Left ventricle myocardium inferior (tissue), 1 donor: ENCODE measurements at regions not wholly inside any gene's neighbourhood (a gene's known extent, or its start where the extent isn't known, plus 50 kb on each side); places are given as distances from the start of the nearest gene placed in this dataset.

Experiments used
- DNase-seq: peaks from one replicate; pipeline ENCODE4 v3.0.0-alpha.2; 2020
- H3K27ac ChIP-seq: fragments of 200-600 bp; replicated peaks from 2 replicates; pipeline ENCODE4 v1.8.0; 2021
- H3K27me3 ChIP-seq: fragments of 200-600 bp; 2 replicates; pipeline ENCODE4 v1.8.0; 2021; ENCODE audit warnings: low read depth
- H3K36me3 ChIP-seq: fragments of 200-600 bp; 2 replicates; pipeline ENCODE4 v1.8.0; 2021
- H3K4me1 ChIP-seq: fragments of 200-600 bp; 2 replicates; pipeline ENCODE4 v1.8.0; 2021
- H3K4me3 ChIP-seq: fragments of 200-600 bp; 2 replicates; pipeline ENCODE4 v1.8.0; 2021; ENCODE audit warnings: mild to moderate bottlenecking, moderate library complexity
- H3K9me3 ChIP-seq: fragments of 200-600 bp; replicated peaks from 2 replicates; pipeline ENCODE4 v1.8.0; 2021
- intact Hi-C: fragments of 100-400 bp; cut with micrococcal nuclease; formaldehyde crosslinking; loops from one replicate; pipeline ENCODE4 v1.11.0; 2022
- TF ChIP-seq, protein P1 (sequence below): fragments of 200-600 bp; IDR thresholded peaks from 2 replicates; pipeline ENCODE4 v1.8.0; 2021; ENCODE audit warnings: antibody characterized with exemption, mild to moderate bottlenecking, borderline replicate concordance
- donor health status: DM: no; HTN: yes; CAD: no; lungs with severe emphysema.

DNA sequence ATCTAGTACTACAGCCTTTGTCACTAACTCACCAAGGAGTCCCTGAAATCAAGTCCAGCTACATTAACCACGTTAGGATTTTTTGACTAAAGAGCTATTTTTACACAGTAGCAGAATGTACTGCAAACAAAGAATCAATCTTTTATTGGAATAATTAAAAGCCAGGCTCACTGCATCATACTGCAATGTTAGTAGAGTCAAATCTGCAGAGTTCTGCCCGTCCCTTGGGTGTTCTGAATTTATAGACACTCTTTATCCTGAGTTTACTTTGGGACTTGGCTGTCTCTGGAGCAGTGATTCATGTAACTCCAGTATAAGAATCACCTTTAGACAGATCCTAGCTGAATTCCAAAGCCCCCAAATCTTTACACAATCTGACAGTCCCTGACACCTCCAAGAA is 127.9 kb upstream of the THSD7B start:
- TF ChIP-seq, protein P1, sequence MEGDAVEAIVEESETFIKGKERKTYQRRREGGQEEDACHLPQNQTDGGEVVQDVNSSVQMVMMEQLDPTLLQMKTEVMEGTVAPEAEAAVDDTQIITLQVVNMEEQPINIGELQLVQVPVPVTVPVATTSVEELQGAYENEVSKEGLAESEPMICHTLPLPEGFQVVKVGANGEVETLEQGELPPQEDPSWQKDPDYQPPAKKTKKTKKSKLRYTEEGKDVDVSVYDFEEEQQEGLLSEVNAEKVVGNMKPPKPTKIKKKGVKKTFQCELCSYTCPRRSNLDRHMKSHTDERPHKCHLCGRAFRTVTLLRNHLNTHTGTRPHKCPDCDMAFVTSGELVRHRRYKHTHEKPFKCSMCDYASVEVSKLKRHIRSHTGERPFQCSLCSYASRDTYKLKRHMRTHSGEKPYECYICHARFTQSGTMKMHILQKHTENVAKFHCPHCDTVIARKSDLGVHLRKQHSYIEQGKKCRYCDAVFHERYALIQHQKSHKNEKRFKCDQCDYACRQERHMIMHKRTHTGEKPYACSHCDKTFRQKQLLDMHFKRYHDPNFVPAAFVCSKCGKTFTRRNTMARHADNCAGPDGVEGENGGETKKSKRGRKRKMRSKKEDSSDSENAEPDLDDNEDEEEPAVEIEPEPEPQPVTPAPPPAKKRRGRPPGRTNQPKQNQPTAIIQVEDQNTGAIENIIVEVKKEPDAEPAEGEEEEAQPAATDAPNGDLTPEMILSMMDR, result no peak
- no peak for DNase-seq

DNA sequence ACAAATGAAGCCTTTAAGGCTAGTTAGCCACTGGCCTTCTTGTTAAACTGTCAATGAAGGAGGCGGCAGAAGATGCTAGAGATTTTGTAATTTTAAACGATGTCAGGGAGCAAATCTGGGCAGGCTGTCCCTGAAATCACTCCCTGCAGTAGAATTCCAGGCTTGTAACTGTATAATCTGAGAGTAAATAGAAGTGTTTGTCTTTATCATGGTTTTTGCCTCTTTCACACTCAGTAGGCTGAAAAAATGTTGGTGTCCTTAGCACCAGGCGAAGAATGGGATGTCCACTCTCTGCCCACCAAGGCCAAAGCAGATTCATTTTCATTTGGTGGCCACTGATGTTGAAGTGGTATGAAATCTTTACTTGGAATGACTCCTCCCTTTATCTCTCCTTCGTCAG is 136.9 kb upstream of the THSD7B start:
- no peak overlapping the region for H3K27ac ChIP-seq
- no peaks in the 10 kb centered on the region for H3K9me3 ChIP-seq
- no peak for DNase-seq
- no peaks in the 10 kb centered on the region for H3K4me1 ChIP-seq
- H3K4me3 ChIP-seq, result no peak overlapping the region
- intact Hi-C loops, result no loop called here
- TF ChIP-seq, protein P1, result no peak
- no peaks in the 10 kb centered on the region for H3K36me3 ChIP-seq
- no peaks in the 10 kb centered on the region for H3K27me3 ChIP-seq

More for the DNA sequence above, 127.9 kb upstream of the THSD7B start:
- Histone ChIP-seq H3K4me3 (no peak overlapping the region), H3K36me3 (no peaks in the 10 kb centered on the region), H3K4me1 (no peaks in the 10 kb centered on the region), H3K27ac (no peak overlapping the region), H3K27me3 (no peaks in the 10 kb centered on the region), H3K9me3 (peaks cover 11% of the 10 kb centered on the region)
- intact Hi-C loops, result no loop called here

DNA sequence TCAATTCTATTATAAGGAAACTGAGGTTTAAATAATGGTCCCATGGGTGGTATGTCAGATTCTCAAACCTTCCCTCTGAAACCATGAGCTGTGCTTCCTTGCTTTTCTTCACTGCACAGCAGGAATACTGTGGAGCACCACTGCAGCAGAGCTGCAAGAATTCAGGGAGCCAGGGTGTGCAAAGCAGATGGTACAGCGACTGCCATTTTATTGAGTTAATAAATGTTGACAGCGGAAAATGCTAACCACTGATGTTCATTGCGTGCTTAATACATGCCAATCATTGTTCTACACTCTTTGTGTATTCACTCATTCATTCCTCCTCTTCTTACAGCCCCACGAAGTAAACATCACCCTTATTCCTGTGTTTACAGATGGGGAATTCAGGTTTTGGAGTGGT is 152.2 kb upstream of the THSD7B start:
- H3K4me1 ChIP-seq, result no peaks in the 10 kb centered on the region
- H3K4me3 ChIP-seq, result no peak overlapping the region
- no peaks in the 10 kb centered on the region for H3K36me3 ChIP-seq
- DNase-seq, result no peak
- H3K27ac ChIP-seq, result no peak overlapping the region
- TF ChIP-seq, protein P1, result no peak
- no peaks in the 10 kb centered on the region for H3K9me3 ChIP-seq
- intact Hi-C loops, result no loop called here
- no peaks in the 10 kb centered on the region for H3K27me3 ChIP-seq

DNA sequence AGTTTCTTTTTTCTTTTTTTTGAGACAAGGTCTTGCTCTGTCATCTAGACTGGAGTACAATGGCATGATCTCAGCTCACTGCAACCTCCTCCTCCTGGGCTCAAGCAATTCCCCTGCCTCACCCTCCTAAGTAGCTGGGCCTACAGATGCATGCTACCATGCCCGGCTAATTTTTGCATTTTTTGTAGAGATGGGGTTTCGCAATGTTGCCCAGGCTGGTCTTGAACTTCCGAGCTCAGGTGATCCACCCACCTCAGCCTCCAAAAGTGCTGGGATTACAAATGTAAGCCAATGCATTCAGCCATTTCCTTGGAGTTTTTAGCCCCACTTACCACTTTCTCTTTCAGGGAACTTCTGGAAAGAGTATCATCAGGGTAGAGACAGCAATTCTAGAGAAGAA is 153.3 kb upstream of the THSD7B start:
- Histone ChIP-seq H3K4me3 (no peak overlapping the region), H3K27ac (no peak overlapping the region), H3K27me3 (no peaks in the 10 kb centered on the region), H3K36me3 (no peaks in the 10 kb centered on the region), H3K9me3 (no peaks in the 10 kb centered on the region), H3K4me1 (no peaks in the 10 kb centered on the region)
- TF ChIP-seq, protein P1, result no peak
- DNase-seq, result no peak
- intact Hi-C loops, result no loop called here

DNA sequence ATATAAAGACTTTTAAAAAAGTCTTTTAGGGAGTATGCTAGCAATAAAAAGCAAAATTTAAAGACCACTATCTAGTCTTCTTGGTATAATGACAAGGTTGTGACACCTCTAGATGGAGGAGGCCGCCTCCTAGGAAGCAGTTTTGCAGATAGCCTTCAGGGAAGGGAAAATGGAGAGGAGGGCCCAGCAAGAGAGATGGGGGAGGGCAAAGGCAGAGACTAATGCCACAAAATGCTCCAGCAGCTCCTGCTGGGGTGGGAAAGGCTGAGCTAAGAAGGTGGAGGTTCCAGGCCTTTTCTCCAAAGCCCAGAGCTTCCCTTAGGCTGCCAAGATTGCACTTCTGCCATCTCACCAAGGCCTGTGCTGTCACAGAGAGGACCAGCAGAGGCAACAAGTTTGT is 153.9 kb upstream of the THSD7B start:
- no peaks in the 10 kb centered on the region for H3K4me1 ChIP-seq
- H3K27me3 ChIP-seq, result no peaks in the 10 kb centered on the region
- intact Hi-C loops, result no loop called here
- H3K27ac ChIP-seq, result no peak overlapping the region
- DNase-seq, result no peak
- H3K4me3 ChIP-seq, result no peak overlapping the region
- TF ChIP-seq, protein P1, result no peak
- no peaks in the 10 kb centered on the region for H3K36me3 ChIP-seq
- H3K9me3 ChIP-seq, result no peaks in the 10 kb centered on the region
